Glomerular visceral epithelial cell (primary cell): ENCODE measurements at regions not wholly inside any gene's neighbourhood (a gene's known extent, or its start where the extent isn't known, plus 50 kb on each side); places are given as distances from the start of the nearest gene placed in this dataset.

ENCODE experiments used
- DNase-seq: peaks from one replicate; pipeline ENCODE4 v3.0.0-alpha.2; 2016; ENCODE audit errors: extremely low spot score

GRCh38 chr2:146235158-146235557, 1609.7 kb upstream of the ACVR2A start:
- DNase-seq, result no peak

GRCh38 chr2:146229508-146230155, 1615.2 kb upstream of the ACVR2A start:
- DNase-seq, result no peak

- DNase-seq, result no peak
These were observed 1616.3 kb upstream of the ACVR2A start for GRCh38 chr2:146228466-146229058.

GRCh38 chr2:146228020-146228393, 1616.8 kb upstream of the ACVR2A start:
- DNase-seq, result no peak

- DNase-seq, result no peak
These were observed 1617.4 kb upstream of the ACVR2A start for GRCh38 chr2:146227152-146228019.

- no peak for DNase-seq
These were observed 1618.8 kb upstream of the ACVR2A start for GRCh38 chr2:146226077-146226476.

- DNase-seq, result no peak
These were observed 1623.0 kb upstream of the ACVR2A start for GRCh38 chr2:146221826-146222225.

- no peak for DNase-seq
These were observed 1623.9 kb upstream of the ACVR2A start for GRCh38 chr2:146220957-146221356.

- DNase-seq, result peak; percentile 65
These were observed 1630.4 kb upstream of the ACVR2A start for GRCh38 chr2:146214394-146214929.

- no peak for DNase-seq
These were observed 1631.2 kb upstream of the ACVR2A start for GRCh38 chr2:146213674-146214073.

- DNase-seq, result no peak
These were observed 1632.2 kb upstream of the ACVR2A start for GRCh38 chr2:146212602-146213001.

- no peak for DNase-seq
These were observed 1635.0 kb upstream of the ACVR2A start for GRCh38 chr2:146209842-146210275.

- DNase-seq, result no peak
These were observed 1636.9 kb upstream of the ACVR2A start for GRCh38 chr2:146207901-146208300.

- no peak for DNase-seq
These were observed 1637.4 kb upstream of the ACVR2A start for GRCh38 chr2:146207417-146207816.

GRCh38 chr2:146203064-146203624, 1641.7 kb upstream of the ACVR2A start:
- no peak for DNase-seq

GRCh38 chr2:146193619-146194018, 1651.2 kb upstream of the ACVR2A start:
- no peak for DNase-seq

- no peak for DNase-seq
These were observed 1655.3 kb upstream of the ACVR2A start for GRCh38 chr2:146189541-146189940.

- no peak for DNase-seq
These were observed 1654.0 kb upstream of the ZEB2 start for GRCh38 chr2:146173934-146174333.

GRCh38 chr2:146161256-146161882, 1641.5 kb upstream of the ZEB2 start:
- no peak for DNase-seq

- no peak for DNase-seq
These were observed 1638.3 kb upstream of the ZEB2 start for GRCh38 chr2:146158072-146158674.

GRCh38 chr2:146147448-146148012, 1627.6 kb upstream of the ZEB2 start:
- no peak for DNase-seq
